MM.1S (cell line): ENCODE measurements at regions not wholly inside any gene's neighbourhood (a gene's known extent, or its start where the extent isn't known, plus 50 kb on each side); places are given as distances from the start of the nearest gene placed in this dataset.

ENCODE experiments used
- DNase-seq: peaks from one replicate; pipeline ENCODE4 v3.0.0-alpha.2; 2015
- H2AFZ ChIP-seq: fragments of 300-600 bp; sonication (generic); 2 replicates; pipeline ENCODE4 v1.6.0; 2016; ENCODE audit warnings: antibody characterized with exemption, low read length
- H3F3A ChIP-seq: fragments of 300-600 bp; sonication (generic); 2 replicates; pipeline ENCODE4 v1.6.1; 2016; ENCODE audit warnings: mild to moderate bottlenecking, antibody characterized with exemption, low read length, moderate library complexity, mixed read lengths; ENCODE audit not compliant: insufficient read depth
- H3K27ac ChIP-seq: fragments of 300-600 bp; sonication (generic); 2 replicates; pipeline ENCODE4 v1.5.1; 2016; ENCODE audit warnings: mild to moderate bottlenecking, low read length
- H3K27me3 ChIP-seq: fragments of 300-600 bp; sonication (generic); replicated peaks from 2 replicates; pipeline ENCODE4 v1.6.0; 2016; ENCODE audit warnings: low read length; ENCODE audit not compliant: insufficient read depth
- H3K36me3 ChIP-seq: fragments of 300-600 bp; sonication (generic); replicated peaks from 2 replicates; pipeline ENCODE4 v1.6.1; 2016; ENCODE audit warnings: mild to moderate bottlenecking, low read length, mixed read lengths; ENCODE audit not compliant: insufficient read depth
- H3K4me1 ChIP-seq: fragments of 300-600 bp; sonication (generic); 2 replicates; pipeline ENCODE4 v1.6.1; 2016; ENCODE audit warnings: low read length, mixed read lengths
- H3K4me2 ChIP-seq: fragments of 300-600 bp; sonication (generic); 2 replicates; pipeline ENCODE4 v1.6.0; 2016; ENCODE audit warnings: low read depth, low read length
- H3K4me3 ChIP-seq: fragments of 300-600 bp; sonication (generic); 2 replicates; pipeline ENCODE4 v1.5.1; 2016; ENCODE audit warnings: low read length, mixed read lengths
- H3K79me2 ChIP-seq: fragments of 300-600 bp; sonication (generic); 2 replicates; pipeline ENCODE4 v1.6.1; 2016; ENCODE audit warnings: mixed run types, low read length, mixed read lengths
- H3K9ac ChIP-seq: fragments of 300-600 bp; sonication (generic); 2 replicates; pipeline ENCODE4 v1.6.1; 2016; ENCODE audit warnings: low read length, mixed read lengths
- H3K9me2 ChIP-seq: fragments of 300-600 bp; sonication (generic); replicated peaks from 2 replicates; pipeline ENCODE4 v1.6.1; 2016; ENCODE audit warnings: mild to moderate bottlenecking, low read length, mixed read lengths; ENCODE audit not compliant: insufficient read depth
- H3K9me3 ChIP-seq: fragments of 300-600 bp; sonication (generic); replicated peaks from 2 replicates; pipeline ENCODE4 v1.6.1; 2016; ENCODE audit warnings: mild to moderate bottlenecking, low read length, mixed read lengths; ENCODE audit not compliant: insufficient read depth
- H4K20me1 ChIP-seq: fragments of 300-600 bp; sonication (generic); 2 replicates; pipeline ENCODE4 v1.6.1; 2016; ENCODE audit warnings: mild to moderate bottlenecking, low read length, moderate library complexity, mixed read lengths; ENCODE audit not compliant: insufficient read depth
- CTCF ChIP-seq: fragments of 300-600 bp; sonication (generic); IDR thresholded peaks from 2 replicates; pipeline ENCODE4 v1.5.1; 2016; ENCODE audit warnings: antibody characterized with exemption, low read length, mixed read lengths
- EZH2 ChIP-seq: fragments of 300-600 bp; sonication (generic); optimal IDR thresholded peaks from 2 replicates; pipeline ENCODE3; 2017; ENCODE audit warnings: low read depth, mild to moderate bottlenecking, antibody characterized with exemption, low read length, mixed read lengths
- EZH2phosphoT487 ChIP-seq: fragments of 300-600 bp; sonication (generic); IDR thresholded peaks from 2 replicates; pipeline ENCODE4 v1.6.1; 2018; ENCODE audit warnings: antibody characterized with exemption, low read length

DNA sequence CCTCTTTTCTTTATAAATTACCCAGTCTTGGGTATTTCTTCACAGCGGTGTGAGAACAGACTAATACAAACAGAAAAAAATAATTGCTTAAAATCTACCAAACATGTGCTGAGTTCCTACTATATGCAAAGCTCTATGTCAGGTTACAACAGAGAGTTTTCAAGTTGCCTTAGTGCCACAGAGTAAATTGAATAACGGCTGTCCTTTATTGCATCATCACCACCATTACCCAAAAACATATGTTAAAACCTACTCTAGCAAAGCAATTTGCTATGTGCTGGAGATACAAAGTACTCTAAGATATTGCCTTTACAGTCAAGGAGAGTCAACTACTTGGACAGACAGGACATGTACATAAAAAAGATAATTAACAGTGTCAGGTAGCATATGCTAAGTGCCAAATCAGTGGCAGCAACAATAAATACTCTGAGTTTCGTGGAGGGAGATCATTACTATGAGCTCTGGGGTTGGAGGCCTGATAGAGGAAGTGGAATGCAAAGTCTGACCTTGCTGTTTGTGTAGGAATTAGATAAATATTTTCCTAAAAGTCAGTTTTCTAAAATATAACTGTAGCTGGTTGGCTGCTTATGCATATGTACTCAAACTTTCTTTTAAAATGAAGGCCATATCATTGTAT, 1058.7 kb upstream of the WWC1 start:
- Histone ChIP-seq H3K36me3 (no peaks in the 10 kb centered on the region), H3K79me2 (no peaks in the 10 kb centered on the region), H3F3A (no peaks in the 10 kb centered on the region), H4K20me1 (no peaks in the 10 kb centered on the region), H3K4me1 (no peaks in the 10 kb centered on the region), H3K27ac (no peak overlapping the region), H3K9ac (no peak overlapping the region), H3K27me3 (no peaks in the 10 kb centered on the region), H3K9me3 (no peaks in the 10 kb centered on the region), H2AFZ (no peak overlapping the region), H3K9me2 (no peaks in the 10 kb centered on the region), H3K4me3 (no peak overlapping the region), H3K4me2 (no peak overlapping the region)
- no peak for DNase-seq
- TF ChIP-seq EZH2 (no peak), CTCF (no peak), EZH2phosphoT487 (no peak)

DNA sequence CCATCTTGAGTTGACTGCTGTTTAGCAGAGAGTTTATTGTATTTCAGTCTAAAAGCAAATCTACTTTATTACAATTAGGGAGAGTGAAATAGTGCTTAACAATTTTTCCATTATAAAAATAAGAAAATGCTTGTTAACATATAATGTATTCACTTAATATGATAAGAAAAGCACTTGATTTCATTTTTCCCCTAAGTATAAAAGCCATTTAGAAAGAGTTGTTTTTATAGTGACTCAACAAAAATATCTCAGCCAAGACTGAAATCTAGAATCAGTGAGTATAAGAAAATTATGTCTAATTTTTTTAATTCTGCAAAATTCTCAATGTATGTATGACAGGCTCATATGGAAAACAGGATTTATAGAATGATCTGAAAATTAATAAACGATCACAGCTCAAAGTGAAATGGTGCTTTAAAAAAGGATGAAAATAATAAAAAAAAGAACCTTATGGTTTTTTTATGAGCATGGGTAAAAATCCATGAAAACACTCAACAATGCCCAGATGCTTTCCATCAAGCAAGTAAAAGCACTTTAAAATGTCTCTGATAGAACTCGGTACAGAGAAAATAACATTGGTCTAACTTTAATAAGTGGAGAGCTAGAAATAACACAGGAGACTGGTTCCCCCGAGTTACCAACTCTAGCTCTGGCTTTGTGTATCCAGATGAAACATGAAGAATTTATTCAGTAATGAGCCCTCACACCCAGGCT, 1057.8 kb upstream of the WWC1 start:
- Histone ChIP-seq H4K20me1 (no peaks in the 10 kb centered on the region), H3K9me3 (no peaks in the 10 kb centered on the region), H2AFZ (no peak overlapping the region), H3K9me2 (no peaks in the 10 kb centered on the region), H3K4me1 (no peaks in the 10 kb centered on the region), H3F3A (no peaks in the 10 kb centered on the region), H3K4me2 (no peak overlapping the region), H3K36me3 (no peaks in the 10 kb centered on the region), H3K9ac (no peak overlapping the region), H3K79me2 (no peaks in the 10 kb centered on the region), H3K4me3 (no peak overlapping the region), H3K27me3 (no peaks in the 10 kb centered on the region), H3K27ac (no peak overlapping the region)
- DNase-seq, result no peak
- no peak for TF ChIP-seq CTCF

DNA sequence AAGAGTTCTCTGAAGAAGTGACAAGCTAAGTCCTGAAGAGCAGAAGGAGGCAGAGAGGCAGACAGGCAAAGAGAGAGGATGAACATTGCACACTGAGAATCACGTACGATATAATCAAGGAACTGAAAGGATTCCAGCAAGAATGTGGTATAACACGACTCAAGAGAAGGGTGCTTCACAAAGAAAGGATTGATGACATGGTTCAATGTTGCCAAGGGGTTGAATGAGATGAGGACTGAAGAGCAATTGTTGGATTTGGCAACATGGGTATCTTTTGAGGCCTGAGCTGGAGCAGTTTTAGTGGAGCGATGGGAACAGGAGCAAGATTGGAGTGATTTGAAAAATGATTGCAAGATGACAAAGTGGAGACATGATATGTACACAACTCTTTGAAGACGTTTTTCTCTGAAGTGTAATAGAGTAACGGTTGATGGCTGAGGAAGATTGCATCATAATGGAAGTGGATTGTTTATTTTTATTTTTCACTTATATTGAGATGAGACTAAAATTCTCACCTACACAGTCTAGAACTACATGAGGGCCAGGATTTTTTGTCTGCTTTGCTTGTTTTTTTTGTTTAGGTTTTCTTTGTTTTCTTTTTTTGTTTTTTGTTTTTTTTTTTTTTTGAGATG, 1049.9 kb upstream of the WWC1 start:
- Histone ChIP-seq H3K4me1 (no peaks in the 10 kb centered on the region), H3K4me3 (no peak overlapping the region), H3K79me2 (no peaks in the 10 kb centered on the region), H2AFZ (no peak overlapping the region), H4K20me1 (no peaks in the 10 kb centered on the region), H3K36me3 (no peaks in the 10 kb centered on the region), H3K27me3 (no peaks in the 10 kb centered on the region), H3K4me2 (no peak overlapping the region), H3K9ac (no peak overlapping the region), H3K9me2 (no peaks in the 10 kb centered on the region), H3F3A (no peaks in the 10 kb centered on the region), H3K27ac (no peak overlapping the region), H3K9me3 (no peaks in the 10 kb centered on the region)
- no peak for DNase-seq
- TF ChIP-seq CTCF, result no peak
- no peak for TF ChIP-seq EZH2
- no peak for TF ChIP-seq EZH2phosphoT487
